Neural cell (in vitro differentiated cells): ENCODE measurements at regions not wholly inside any gene's neighbourhood (a gene's known extent, or its start where the extent isn't known, plus 50 kb on each side); places are given as distances from the start of the nearest gene placed in this dataset.

ENCODE experiments used
- H2AFZ ChIP-seq: fragments of 200-600, 300-800 bp; sonication (generic), shearing (Covaris generic); 2 replicates; pipeline ENCODE4 v1.6.0; 2014; ENCODE audit warnings: low read depth, mild to moderate bottlenecking, antibody characterized with exemption, low read length, moderate library complexity
- H3F3A ChIP-seq: fragments of 200-600 bp; shearing (Covaris generic); 2 replicates; pipeline ENCODE4 v1.6.1; 2016; ENCODE audit warnings: mild to moderate bottlenecking, moderate library complexity, mixed read lengths, antibody characterized with exemption, low read length; ENCODE audit not compliant: insufficient read depth, poor library complexity, severe bottlenecking
- H3K27ac ChIP-seq: fragments of 200-600, 300-800 bp; sonication (generic), shearing (Covaris generic); 2 replicates; pipeline ENCODE4 v1.5.1; 2014; ENCODE audit warnings: mild to moderate bottlenecking, low read length, moderate library complexity
- H3K27me3 ChIP-seq: fragments of 300-800, 200-600 bp; sonication (generic), shearing (Covaris generic); 2 replicates; pipeline ENCODE4 v1.6.0; 2014; ENCODE audit warnings: mild to moderate bottlenecking, low read depth, low read length, moderate library complexity; ENCODE audit not compliant: insufficient read depth
- H3K36me3 ChIP-seq: fragments of 300-800, 200-600 bp; sonication (generic), shearing (Covaris generic); 2 replicates; pipeline ENCODE4 v1.5.1; 2014; ENCODE audit warnings: mild to moderate bottlenecking, antibody characterized with exemption, low read length, moderate library complexity; ENCODE audit not compliant: insufficient read depth
- H3K4me2 ChIP-seq: fragments of 300-800, 200-600 bp; sonication (generic), shearing (Covaris generic); 2 replicates; pipeline ENCODE4 v1.6.0; 2014; ENCODE audit warnings: mild to moderate bottlenecking, low read length
- H3K4me3 ChIP-seq: fragments of 300-800, 200-600 bp; sonication (generic), shearing (Covaris generic); 2 replicates; pipeline ENCODE4 v1.5.1; 2014; ENCODE audit warnings: mild to moderate bottlenecking, low read length, moderate library complexity
- H3K79me2 ChIP-seq: fragments of 200-600 bp; shearing (Covaris generic); replicated peaks from 2 replicates; pipeline ENCODE4 v1.6.0; 2014; ENCODE audit warnings: mild to moderate bottlenecking, low read length, moderate library complexity; ENCODE audit not compliant: insufficient read depth
- H3K9ac ChIP-seq: fragments of 300-800, 200-600 bp; sonication (generic), shearing (Covaris generic); 2 replicates; pipeline ENCODE4 v1.6.1; 2016; ENCODE audit warnings: mild to moderate bottlenecking, low read length, mixed read lengths
- H3K9me2 ChIP-seq: fragments of 200-600 bp; shearing (Covaris generic); 2 replicates; pipeline ENCODE4 v1.6.1; 2016; ENCODE audit warnings: mild to moderate bottlenecking, low read length, mixed read lengths; ENCODE audit not compliant: insufficient read depth
- H3K9me3 ChIP-seq: fragments of 200-600, 300-800 bp; sonication (generic), shearing (Covaris generic); 2 replicates; pipeline ENCODE4 v1.6.1; 2016; ENCODE audit warnings: mild to moderate bottlenecking, mixed run types, low read length, moderate library complexity, mixed read lengths
- H4K20me1 ChIP-seq: fragments of 200-600 bp; shearing (Covaris generic); 2 replicates; pipeline ENCODE4 v1.6.1; 2016; ENCODE audit warnings: mild to moderate bottlenecking, mixed run types; ENCODE audit not compliant: insufficient read depth
- EP300 ChIP-seq: fragments of 450-650 bp; conservative IDR thresholded peaks from 2 replicates; pipeline ENCODE4 v1.6.1; 2014; ENCODE audit warnings: antibody characterized with exemption, mild to moderate bottlenecking, moderate library complexity; ENCODE audit not compliant: poor library complexity, severe bottlenecking
- EZH2 ChIP-seq: fragments of 200-600, 300-800 bp; shearing (Covaris generic), sonication (generic); IDR thresholded peaks from 2 replicates; pipeline ENCODE4 v1.6.1; 2014; ENCODE audit warnings: antibody characterized with exemption, low read length, borderline replicate concordance, mild to moderate bottlenecking; ENCODE audit not compliant: insufficient read depth, poor library complexity, severe bottlenecking
- MXI1 ChIP-seq: fragments of 450-650 bp; conservative IDR thresholded peaks from 2 replicates; pipeline ENCODE4 v1.6.1; 2014; ENCODE audit warnings: antibody characterized with exemption, mild to moderate bottlenecking; ENCODE audit not compliant: poor library complexity, severe bottlenecking
- POLR2AphosphoS5 ChIP-seq: IDR thresholded peaks from 2 replicates; pipeline ENCODE4 v1.6.1; 2012
- RAD21 ChIP-seq: fragments of 450-650 bp; conservative IDR thresholded peaks from 2 replicates; pipeline ENCODE4 v1.6.1; 2014; ENCODE audit warnings: antibody characterized with exemption, mild to moderate bottlenecking, moderate library complexity
- SMC3 ChIP-seq: fragments of 450-650 bp; conservative IDR thresholded peaks from 2 replicates; pipeline ENCODE4 v1.6.1; 2014; ENCODE audit warnings: antibody characterized with exemption, mild to moderate bottlenecking, moderate library complexity; ENCODE audit not compliant: poor library complexity
- TAF1 ChIP-seq: IDR thresholded peaks from 2 replicates; pipeline ENCODE4 v1.6.1; 2012; ENCODE audit warnings: low read depth
- TF ChIP-seq, protein P1 (sequence below): IDR thresholded peaks from 2 replicates; pipeline ENCODE4 v1.6.1; 2012; ENCODE audit warnings: borderline replicate concordance
- TF ChIP-seq, protein P2 (sequence below): fragments of 450-650 bp; IDR thresholded peaks from 2 replicates; pipeline ENCODE4 v1.5.1; 2014; ENCODE audit warnings: antibody characterized with exemption, mild to moderate bottlenecking, moderate library complexity; ENCODE audit not compliant: poor library complexity, severe bottlenecking

DNA sequence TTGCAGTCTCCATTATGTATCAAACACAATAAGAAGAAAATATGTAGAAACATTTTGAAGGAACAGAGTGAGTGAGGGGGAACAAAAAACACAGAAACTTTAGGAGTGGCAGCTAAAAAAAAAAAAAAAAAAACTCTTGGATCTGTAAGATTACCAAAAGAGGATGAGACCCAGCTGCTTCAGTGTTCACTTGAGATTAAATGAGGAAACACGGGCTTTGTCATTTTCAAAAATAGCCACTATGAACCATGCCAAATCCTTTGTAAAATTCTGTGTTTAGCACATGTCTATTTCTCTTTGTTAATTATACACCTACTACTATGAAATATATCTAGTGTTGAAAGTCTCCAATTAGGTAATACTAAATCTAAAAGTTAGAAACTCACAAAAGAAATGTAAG lies 485.9 kb downstream of the EFNA5 start:
- TF ChIP-seq MXI1 (no peak), RAD21 (no peak), SMC3 (no peak), EP300 (no peak), EZH2 (no peak), POLR2AphosphoS5 (no peak), TAF1 (no peak)
- TF ChIP-seq, protein P1, sequence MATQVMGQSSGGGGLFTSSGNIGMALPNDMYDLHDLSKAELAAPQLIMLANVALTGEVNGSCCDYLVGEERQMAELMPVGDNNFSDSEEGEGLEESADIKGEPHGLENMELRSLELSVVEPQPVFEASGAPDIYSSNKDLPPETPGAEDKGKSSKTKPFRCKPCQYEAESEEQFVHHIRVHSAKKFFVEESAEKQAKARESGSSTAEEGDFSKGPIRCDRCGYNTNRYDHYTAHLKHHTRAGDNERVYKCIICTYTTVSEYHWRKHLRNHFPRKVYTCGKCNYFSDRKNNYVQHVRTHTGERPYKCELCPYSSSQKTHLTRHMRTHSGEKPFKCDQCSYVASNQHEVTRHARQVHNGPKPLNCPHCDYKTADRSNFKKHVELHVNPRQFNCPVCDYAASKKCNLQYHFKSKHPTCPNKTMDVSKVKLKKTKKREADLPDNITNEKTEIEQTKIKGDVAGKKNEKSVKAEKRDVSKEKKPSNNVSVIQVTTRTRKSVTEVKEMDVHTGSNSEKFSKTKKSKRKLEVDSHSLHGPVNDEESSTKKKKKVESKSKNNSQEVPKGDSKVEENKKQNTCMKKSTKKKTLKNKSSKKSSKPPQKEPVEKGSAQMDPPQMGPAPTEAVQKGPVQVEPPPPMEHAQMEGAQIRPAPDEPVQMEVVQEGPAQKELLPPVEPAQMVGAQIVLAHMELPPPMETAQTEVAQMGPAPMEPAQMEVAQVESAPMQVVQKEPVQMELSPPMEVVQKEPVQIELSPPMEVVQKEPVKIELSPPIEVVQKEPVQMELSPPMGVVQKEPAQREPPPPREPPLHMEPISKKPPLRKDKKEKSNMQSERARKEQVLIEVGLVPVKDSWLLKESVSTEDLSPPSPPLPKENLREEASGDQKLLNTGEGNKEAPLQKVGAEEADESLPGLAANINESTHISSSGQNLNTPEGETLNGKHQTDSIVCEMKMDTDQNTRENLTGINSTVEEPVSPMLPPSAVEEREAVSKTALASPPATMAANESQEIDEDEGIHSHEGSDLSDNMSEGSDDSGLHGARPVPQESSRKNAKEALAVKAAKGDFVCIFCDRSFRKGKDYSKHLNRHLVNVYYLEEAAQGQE, result no peak
- TF ChIP-seq, protein P2, sequence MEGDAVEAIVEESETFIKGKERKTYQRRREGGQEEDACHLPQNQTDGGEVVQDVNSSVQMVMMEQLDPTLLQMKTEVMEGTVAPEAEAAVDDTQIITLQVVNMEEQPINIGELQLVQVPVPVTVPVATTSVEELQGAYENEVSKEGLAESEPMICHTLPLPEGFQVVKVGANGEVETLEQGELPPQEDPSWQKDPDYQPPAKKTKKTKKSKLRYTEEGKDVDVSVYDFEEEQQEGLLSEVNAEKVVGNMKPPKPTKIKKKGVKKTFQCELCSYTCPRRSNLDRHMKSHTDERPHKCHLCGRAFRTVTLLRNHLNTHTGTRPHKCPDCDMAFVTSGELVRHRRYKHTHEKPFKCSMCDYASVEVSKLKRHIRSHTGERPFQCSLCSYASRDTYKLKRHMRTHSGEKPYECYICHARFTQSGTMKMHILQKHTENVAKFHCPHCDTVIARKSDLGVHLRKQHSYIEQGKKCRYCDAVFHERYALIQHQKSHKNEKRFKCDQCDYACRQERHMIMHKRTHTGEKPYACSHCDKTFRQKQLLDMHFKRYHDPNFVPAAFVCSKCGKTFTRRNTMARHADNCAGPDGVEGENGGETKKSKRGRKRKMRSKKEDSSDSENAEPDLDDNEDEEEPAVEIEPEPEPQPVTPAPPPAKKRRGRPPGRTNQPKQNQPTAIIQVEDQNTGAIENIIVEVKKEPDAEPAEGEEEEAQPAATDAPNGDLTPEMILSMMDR, result no peak
- Histone ChIP-seq H3F3A (no peaks in the 10 kb centered on the region), H3K4me2 (no peak overlapping the region), H3K9me2 (no peaks in the 10 kb centered on the region), H3K36me3 (no peaks in the 10 kb centered on the region), H3K9me3 (no peaks in the 10 kb centered on the region), H2AFZ (no peak overlapping the region), H4K20me1 (no peaks in the 10 kb centered on the region), H3K79me2 (no peaks in the 10 kb centered on the region), H3K4me3 (no peak overlapping the region), H3K27ac (no peak overlapping the region), H3K9ac (no peak overlapping the region), H3K27me3 (no peaks in the 10 kb centered on the region)

DNA sequence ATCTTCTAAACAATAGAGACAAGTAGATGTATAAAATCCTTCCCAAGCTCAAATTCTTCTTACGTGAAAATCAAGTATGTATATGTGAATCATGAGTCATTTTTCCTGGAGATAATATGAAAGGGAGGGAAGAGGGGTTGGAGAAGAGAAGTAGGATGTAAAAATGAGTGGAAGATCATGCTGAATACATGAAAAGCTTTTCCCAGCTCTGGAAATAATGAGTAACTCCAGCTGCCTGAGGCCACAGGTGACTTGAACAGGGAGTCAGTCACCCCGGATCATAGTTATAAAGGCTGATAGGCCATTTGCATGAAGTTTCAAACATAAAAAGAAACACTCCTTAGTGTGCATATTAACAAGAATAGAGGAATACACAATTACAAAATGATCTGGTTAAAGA lies 486.7 kb downstream of the EFNA5 start:
- Histone ChIP-seq H3K36me3 (no peaks in the 10 kb centered on the region), H3K9me3 (no peaks in the 10 kb centered on the region), H3K4me2 (no peak overlapping the region), H4K20me1 (no peaks in the 10 kb centered on the region), H3K79me2 (no peaks in the 10 kb centered on the region), H3K9me2 (no peaks in the 10 kb centered on the region), H3F3A (no peaks in the 10 kb centered on the region), H2AFZ (no peak overlapping the region), H3K4me3 (no peak overlapping the region), H3K27ac (no peak overlapping the region), H3K9ac (no peak overlapping the region), H3K27me3 (no peaks in the 10 kb centered on the region)
- TF ChIP-seq, protein P2, result no peak
- TF ChIP-seq EP300, result no peak
- no peak for TF ChIP-seq MXI1
- TF ChIP-seq POLR2AphosphoS5, result no peak
- TF ChIP-seq EZH2, result no peak
